Ovary (tissue), 7 donors: ENCODE measurements at regions not wholly inside any gene's neighbourhood (a gene's known extent, or its start where the extent isn't known, plus 50 kb on each side); places are given as distances from the start of the nearest gene placed in this dataset.

Experiments used
- DNase-seq, 5 donors: peaks; one replicate each; pipeline ENCODE4 v3.0.0-alpha.2; 2019 to 2020
- H3K27ac ChIP-seq, 2 donors: fragments of 200-600 bp; one replicate each; pipeline versions ENCODE4 v1.5.1 to v1.8.0; 2019 to 2022
- H3K27me3 ChIP-seq: fragments of 200-600 bp; one replicate; pipeline ENCODE4 v1.8.0; 2022
- H3K36me3 ChIP-seq: fragments of 200-600 bp; sonication (generic); one replicate; pipeline ENCODE4 v1.5.1; 2019
- H3K4me1 ChIP-seq: one replicate; pipeline ENCODE4 v1.8.1; 2013; ENCODE audit warnings: mild to moderate bottlenecking, moderate library complexity; ENCODE audit not compliant: insufficient read depth
- H3K4me3 ChIP-seq: fragments of 200-600 bp; sonication (generic); one replicate; pipeline ENCODE4 v1.5.1; 2017
- H3K9me3 ChIP-seq, 2 donors: fragments of 200-600 bp in 1 of 2; sonication (generic) in 1 of 2; one replicate each; pipeline versions ENCODE4 v1.5.1 to v1.8.1; 2013 to 2019; ENCODE audit warnings: mild to moderate bottlenecking in 1 of 2, moderate library complexity in 1 of 2
- CTCF ChIP-seq, 3 donors: fragments of 450-650 bp in 2 of 3; fragments of 200-600 bp in 1 of 3; IDR thresholded peaks; one replicate each; pipeline versions ENCODE4 v1.5.1 to v1.8.0; 2016 to 2022; ENCODE audit warnings: antibody characterized with exemption in 3 of 3, mild to moderate bottlenecking in 1 of 3
- EP300 ChIP-seq: sonication (generic); formaldehyde crosslinking; IDR thresholded peaks from one replicate; pipeline ENCODE4 v1.6.1; 2017; ENCODE audit warnings: antibody characterized with exemption
- POLR2A ChIP-seq: fragments of 450-650 bp; IDR thresholded peaks from one replicate; pipeline ENCODE4 v1.6.1; 2017; ENCODE audit warnings: antibody characterized with exemption, mild to moderate bottlenecking, moderate library complexity
- WGBS, 3 donors: extraction: QIAGEN DNeasy Blood & Tissue Kit in 1 of 3; methylation state at CpG; one replicate each; pipeline versions ENCODE4 v1.1.5 to v1.1.7; 2013 to 2017; 5-methylcytosine and 5-hydroxymethylcytosine counted together
- intact Hi-C, 4 donors: fragments of 100-400 bp; cut with DNase I; formaldehyde crosslinking; loops; one replicate each; pipeline versions ENCODE4 v1.11.0 to v1.15.1; 2022 to 2023
- donor health status: DM: no; HTN: no; CAD: no; lungs with moderate emphysema.
- donor health status: DM: no; HTN: no; CAD: no.
- donor health status: Bipolar disorder and iron deficiency.
- donor health status: DM: no; HTN: no; CAD: no.
- donor health status: DM: yes; HTN: yes; CAD: no.

GRCh38 chr21:38741092-38741949 lies 64.4 kb upstream of the ETS2 start:
- H3K27ac ChIP-seq: no peak overlapping the region
- no peaks in the 10 kb centered on the region for H3K9me3 ChIP-seq
- H3K4me3 ChIP-seq: no peak overlapping the region
- no peak for TF ChIP-seq EP300
- no peak for TF ChIP-seq CTCF (IDR thresholded peaks at IDR 0.05)
- TF ChIP-seq POLR2A: no peak
- no peak for DNase-seq
- no peaks in the 10 kb centered on the region for H3K4me1 ChIP-seq
- intact Hi-C loops: loop anchor here in 2 of 4 donors (5.0 to 10.0 kb wide), 3 partner anchors 63 to 381 kb away; partner anchors contain the start of gene ETS2 (in 1 of the 2)
- 94 to 97% (median 95%) methylated on average over 5 of the region's 5 CpGs for WGBS, 3 donors
- no peaks in the 10 kb centered on the region for H3K27me3 ChIP-seq
- no peaks in the 10 kb centered on the region for H3K36me3 ChIP-seq

- Histone ChIP-seq H3K36me3 (no peaks in the 10 kb centered on the region), H3K4me1 (no peaks in the 10 kb centered on the region), H3K9me3 (no peaks in the 10 kb centered on the region), H3K4me3 (no peak overlapping the region), H3K27me3 (no peaks in the 10 kb centered on the region), H3K27ac (no peak overlapping the region)
- intact Hi-C loops: loop anchor here in 2 of 4 donors (5.0 to 10.0 kb wide), 3 partner anchors 63 to 380 kb away; partner anchors contain the start of gene ETS2 (in 1 of the 2)
- TF ChIP-seq CTCF (IDR thresholded peaks at IDR 0.05): no peak
- TF ChIP-seq EP300: no peak
- TF ChIP-seq POLR2A: no peak
- WGBS, 3 donors: 85 to 92% (median 89%) methylated on average over 5 of the region's 5 CpGs
- no peak for DNase-seq
Measured at GRCh38 chr21:38741950-38742256, 63.8 kb upstream of the ETS2 start.

- H3K36me3 ChIP-seq: no peaks in the 10 kb centered on the region
- WGBS, 3 donors: 38 to 52% (median 43%) methylated on average over 1 of the region's 1 CpG
- DNase-seq: no peak
- no peaks in the 10 kb centered on the region for H3K4me1 ChIP-seq
- no peaks in the 10 kb centered on the region for H3K9me3 ChIP-seq
- H3K27ac ChIP-seq: no peak overlapping the region
- intact Hi-C loops: loop anchor here in 2 of 4 donors (5.0 to 10.0 kb wide), 3 partner anchors 62 to 380 kb away; partner anchors contain the start of gene ETS2 (in 1 of the 2)
- no peak overlapping the region for H3K4me3 ChIP-seq
- TF ChIP-seq CTCF (IDR thresholded peaks at IDR 0.05): no peak
- H3K27me3 ChIP-seq: no peaks in the 10 kb centered on the region
Measured at GRCh38 chr21:38742580-38743260, 63.0 kb upstream of the ETS2 start.

- Histone ChIP-seq H3K4me1 (no peaks in the 10 kb centered on the region), H3K36me3 (no peaks in the 10 kb centered on the region), H3K27ac (no peak overlapping the region), H3K9me3 (no peaks in the 10 kb centered on the region), H3K4me3 (no peak overlapping the region), H3K27me3 (no peaks in the 10 kb centered on the region)
- DNase-seq: no peak
- intact Hi-C loops: loop anchor here in 2 of 4 donors (5.0 to 10.0 kb wide), 3 partner anchors 61 to 378 kb away; partner anchors contain the start of gene ETS2 (in 1 of the 2)
- no peak for TF ChIP-seq POLR2A
- TF ChIP-seq EP300: no peak
- no peak for TF ChIP-seq CTCF (IDR thresholded peaks at IDR 0.05)
- 89 to 90% (median 89%) methylated on average over 21 of the region's 21 CpGs for WGBS, 3 donors
Measured at GRCh38 chr21:38743772-38744529, 61.8 kb upstream of the ETS2 start.
